Left ventricle myocardium superior (tissue), 1 donor: ENCODE measurements at regions not wholly inside any gene's neighbourhood (a gene's known extent, or its start where the extent isn't known, plus 50 kb on each side); places are given as distances from the start of the nearest gene placed in this dataset.

Source experiments
- ATAC-seq: fragments of 200-7000 bp; cut with Tn5 transposase; one replicate; pipeline ENCODE4 v1.9.1; 2020; ENCODE audit warnings: mild to moderate bottlenecking, moderate library complexity
- DNase-seq: peaks from one replicate; pipeline ENCODE4 v3.0.0-alpha.2; 2020
- intact Hi-C: fragments of 100-400 bp; cut with micrococcal nuclease; formaldehyde crosslinking; loops from one replicate; pipeline ENCODE4 v1.11.0; 2022
- donor health status: DM: no; HTN: yes; CAD: no; lungs with severe emphysema.

DNA sequence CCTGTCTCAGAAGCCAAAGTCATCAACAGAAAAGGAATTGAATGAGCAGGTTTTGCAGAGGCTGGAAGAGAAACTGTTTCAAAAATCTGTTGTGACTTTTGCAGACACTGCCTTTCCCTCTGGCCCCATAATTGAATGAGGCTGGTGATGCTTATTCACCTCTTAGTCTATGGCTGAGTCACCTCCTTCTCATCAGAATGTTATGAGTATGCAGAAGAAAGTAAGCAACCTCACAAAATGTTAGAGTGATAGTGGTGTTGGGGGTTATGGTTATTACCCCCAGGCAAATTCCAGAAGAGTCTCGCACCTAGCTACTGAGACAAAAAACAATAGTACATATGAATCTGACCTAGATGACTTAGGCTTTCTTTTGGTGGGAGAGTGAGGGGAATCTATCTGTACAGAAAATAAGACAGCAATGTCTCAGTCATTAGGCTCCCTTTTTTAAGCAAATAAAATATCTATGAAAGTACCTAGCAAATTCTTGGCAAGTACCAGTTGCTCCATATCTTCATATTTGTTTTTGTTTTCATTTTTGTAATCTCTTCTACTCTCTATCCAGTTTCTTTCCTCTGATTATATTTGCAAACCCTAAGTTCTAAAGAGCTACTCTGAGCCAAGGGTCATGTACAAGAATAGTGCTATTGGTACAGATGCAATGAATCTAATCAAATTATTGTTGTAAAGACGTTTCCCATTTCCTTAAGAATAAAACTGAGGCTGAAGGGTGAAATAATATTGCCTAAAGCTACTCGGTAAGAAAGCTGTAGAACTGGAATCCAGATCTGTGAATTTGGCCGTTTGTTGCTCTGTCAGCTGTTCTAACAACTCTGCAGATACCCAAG lies 498.1 kb upstream of the TNC start:
- DNase-seq (no peak), ATAC-seq (no peak)
- intact Hi-C loops: no loop called here

GRCh38 chr9:115616666-115617239 lies 498.8 kb upstream of the TNC start:
- ATAC-seq (no peak), DNase-seq (no peak)
- intact Hi-C loops: no loop called here

GRCh38 chr9:115625251-115625650 lies 507.3 kb upstream of the TNC start:
- ATAC-seq (no peak), DNase-seq (no peak)
- intact Hi-C loops: no loop called here

- no peak for DNase-seq
- intact Hi-C loops: no loop called here
- ATAC-seq: no peak
These were observed 508.0 kb upstream of the TNC start for GRCh38 chr9:115625954-115626353.

DNA sequence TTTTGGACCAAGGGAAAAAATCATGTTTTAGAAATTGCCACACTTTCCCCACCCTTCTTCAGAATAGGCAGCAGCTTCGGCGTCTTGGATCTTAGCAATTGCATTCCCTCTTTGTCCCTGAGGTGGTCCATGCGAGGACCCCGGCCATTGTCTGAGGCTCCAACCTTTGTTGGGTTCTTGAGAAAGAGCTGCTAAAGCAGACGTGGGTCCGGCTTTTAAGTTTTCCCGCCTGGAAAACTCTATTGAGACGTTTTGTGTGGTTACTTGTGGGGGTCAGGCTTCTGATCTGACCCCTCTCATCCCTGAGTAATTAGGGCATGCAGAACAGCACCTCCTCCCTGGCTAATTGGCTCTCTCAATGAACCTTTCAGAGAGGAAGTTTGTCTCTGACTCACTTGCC lies 509.6 kb upstream of the TNC start:
- no peak for DNase-seq
- no peak for ATAC-seq
- intact Hi-C loops: no loop called here

- ATAC-seq (no peak), DNase-seq (no peak)
- intact Hi-C loops: no loop called here
These were observed 510.5 kb upstream of the TNC start for GRCh38 chr9:115628426-115628825.

GRCh38 chr9:115629879-115630840 lies 512.2 kb upstream of the TNC start:
- ATAC-seq (no peak), DNase-seq (no peak)
- intact Hi-C loops: no loop called here

DNA sequence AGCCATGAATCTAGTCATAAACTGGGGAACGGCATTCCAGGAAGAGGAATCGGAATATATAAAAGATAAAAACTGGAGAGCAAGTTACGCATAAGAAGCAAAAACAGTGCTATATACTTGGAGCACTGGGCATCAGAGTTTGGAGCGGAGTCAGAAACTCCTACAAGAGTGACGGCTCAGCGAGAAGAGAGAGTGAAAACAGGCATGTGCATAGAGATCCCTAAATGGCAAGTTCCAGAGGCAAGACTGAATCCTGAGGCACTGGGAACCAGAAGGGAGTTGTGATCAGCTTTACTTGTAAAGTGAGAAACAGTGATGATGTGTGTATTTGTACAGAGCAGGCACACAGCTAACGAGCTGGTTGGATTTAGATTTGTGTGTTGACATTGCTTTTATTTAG lies 514.4 kb upstream of the TNC start:
- ATAC-seq (no peak), DNase-seq (no peak)
- intact Hi-C loops: no loop called here

DNA sequence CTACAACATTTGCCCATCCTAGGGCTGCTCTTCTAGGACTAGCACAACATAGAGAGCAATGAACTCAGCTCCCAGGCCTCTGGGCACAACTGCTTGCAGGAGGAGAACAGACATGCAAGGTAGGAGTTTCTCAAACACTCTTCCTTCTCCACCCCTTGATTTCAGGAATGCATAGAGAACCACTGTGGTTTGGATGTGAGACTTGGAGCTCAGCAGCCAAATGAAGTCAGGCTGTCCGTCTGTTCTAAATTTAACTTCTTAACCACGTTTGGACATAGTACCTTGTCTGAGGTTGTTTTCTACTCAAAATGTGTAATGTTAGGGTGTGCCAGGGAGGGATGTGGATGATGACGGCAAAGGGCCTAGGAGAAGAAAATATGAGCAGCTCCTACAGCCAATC lies 515.1 kb upstream of the TNC start:
- ATAC-seq: no peak
- intact Hi-C loops: no loop called here
- no peak for DNase-seq

DNA sequence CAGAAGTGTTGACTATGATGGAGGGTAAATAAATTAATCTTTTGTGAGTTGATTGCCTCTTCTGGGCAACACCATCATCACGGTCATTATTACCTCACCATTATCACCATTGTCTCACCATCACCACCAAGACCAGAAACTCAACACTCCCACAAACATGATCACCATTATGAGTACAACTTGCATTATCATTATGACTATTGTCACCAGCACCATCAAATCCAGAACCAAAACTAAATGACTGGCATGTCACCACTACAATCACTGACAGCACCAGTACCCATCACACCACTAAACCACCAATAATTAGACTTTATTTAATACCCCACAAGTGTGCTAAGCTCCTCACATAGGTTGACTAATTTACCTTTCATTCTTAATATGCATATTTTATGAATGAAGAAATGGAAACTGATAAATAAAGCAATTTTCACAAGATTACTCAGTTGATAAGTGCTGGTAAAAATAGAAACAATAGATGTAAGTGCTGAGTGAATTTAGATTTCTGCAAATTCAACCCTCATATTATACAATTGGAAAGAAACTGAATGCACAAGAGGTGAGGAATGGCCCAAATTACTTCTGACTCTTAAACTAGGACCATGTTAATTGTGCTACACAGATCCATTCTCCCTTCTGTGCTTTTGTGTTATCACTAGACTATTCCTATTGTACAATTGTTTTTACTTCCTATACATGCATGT lies 517.8 kb upstream of the PAPPA start:
- intact Hi-C loops: no loop called here
- DNase-seq (no peak), ATAC-seq (no peak)

GRCh38 chr9:115636596-115636995 lies 517.0 kb upstream of the PAPPA start:
- ATAC-seq: no peak
- intact Hi-C loops: no loop called here
- no peak for DNase-seq

DNA sequence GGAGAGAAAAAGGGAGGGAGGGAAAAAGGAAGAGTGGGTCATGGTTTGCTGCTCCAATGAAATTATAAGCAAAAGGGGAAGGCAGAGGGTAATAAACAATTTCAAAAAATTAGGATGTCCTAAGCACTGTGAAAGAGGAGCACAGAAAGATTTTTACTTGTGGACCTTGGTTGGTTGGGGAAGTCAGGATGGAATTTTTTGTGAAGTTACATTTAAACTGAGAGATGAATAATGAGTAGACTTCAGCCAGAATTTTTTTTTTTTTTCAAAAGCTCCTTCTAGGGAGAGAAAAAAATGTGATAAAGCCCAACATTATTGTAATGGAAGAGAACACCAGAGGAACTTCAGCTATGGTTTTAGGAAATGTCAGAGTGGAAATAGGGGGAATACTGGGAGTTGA lies 515.9 kb upstream of the PAPPA start:
- DNase-seq (no peak), ATAC-seq (no peak)
- intact Hi-C loops: no loop called here

DNA sequence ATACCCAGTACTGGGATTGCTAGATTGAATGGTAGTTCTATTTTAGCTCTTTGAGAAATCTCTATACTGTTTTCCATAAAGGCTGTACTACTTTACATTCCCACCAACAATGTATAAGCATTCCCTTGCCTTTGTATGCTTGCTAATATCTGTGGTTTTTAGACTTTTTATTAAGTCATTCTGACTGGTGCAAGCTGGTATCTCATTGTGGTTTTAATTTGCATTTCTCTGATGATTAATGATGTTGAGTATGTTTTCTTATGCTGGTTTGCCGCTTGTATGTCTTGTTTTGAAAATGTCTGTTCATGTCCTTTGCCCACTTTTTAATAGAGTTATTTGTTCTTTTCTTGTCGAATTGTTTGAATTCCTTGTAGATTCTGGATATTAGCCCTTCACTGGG lies 512.7 kb upstream of the PAPPA start:
- no peak for DNase-seq
- intact Hi-C loops: no loop called here
- no peak for ATAC-seq

DNA sequence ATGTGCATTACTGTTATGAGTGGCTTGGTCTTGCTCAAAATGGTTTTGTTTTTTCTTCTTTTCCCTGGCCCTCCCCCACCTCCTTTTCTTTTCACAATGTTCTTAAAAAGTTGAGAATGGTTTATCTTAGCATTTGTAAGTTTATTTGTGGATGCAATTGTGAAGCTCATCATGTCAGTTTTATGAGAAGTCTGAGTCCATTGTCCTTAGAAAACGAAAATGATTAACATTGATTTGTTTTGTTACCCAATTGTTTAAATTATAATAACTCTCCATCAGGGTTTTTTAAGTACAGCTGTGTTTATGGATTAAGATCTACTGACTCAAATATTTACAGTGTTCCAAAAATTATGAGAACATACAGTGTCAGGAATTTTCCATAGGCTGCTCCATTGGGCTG lies 511.3 kb upstream of the PAPPA start:
- no peak for DNase-seq
- intact Hi-C loops: no loop called here

DNA sequence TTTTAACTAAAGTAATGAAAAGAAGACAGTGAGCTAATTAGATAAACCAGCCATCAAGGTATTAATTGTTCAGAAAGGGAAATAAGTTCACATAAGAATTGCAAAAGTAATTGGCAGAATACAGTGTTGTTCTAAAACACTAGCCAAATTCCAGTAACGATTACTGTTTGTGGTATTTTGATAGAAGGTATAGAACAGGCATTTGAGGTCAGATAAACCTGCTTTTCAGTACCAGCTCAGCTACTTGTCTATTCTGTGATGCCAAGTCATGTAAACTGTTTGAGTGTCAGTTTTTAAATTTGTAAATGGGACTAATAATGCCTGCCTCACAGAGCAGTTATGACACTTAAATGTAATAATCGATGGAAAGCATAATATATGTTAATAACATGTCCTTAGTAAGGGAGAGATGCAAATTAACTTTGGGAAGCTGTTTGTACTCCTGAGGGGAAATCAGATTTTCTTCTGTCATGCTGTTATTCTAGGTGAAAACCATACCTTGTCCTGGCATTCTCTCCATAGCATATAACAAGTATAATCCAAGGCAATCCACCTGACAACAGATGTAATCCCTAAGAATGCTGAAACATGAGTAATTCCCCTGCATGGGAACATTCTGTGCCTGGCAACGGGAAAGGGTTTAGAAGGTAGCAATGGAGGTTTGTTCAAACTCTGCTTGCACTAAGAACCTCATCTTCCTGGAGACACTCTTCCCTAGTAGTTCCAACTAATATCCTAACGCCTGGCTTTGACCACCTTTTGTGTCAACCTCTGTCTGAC lies 509.5 kb upstream of the PAPPA start:
- ATAC-seq (no peak), DNase-seq (no peak)
- intact Hi-C loops: no loop called here

More for the DNA sequence above, 511.3 kb upstream of the PAPPA start:
- no peak for ATAC-seq

DNA sequence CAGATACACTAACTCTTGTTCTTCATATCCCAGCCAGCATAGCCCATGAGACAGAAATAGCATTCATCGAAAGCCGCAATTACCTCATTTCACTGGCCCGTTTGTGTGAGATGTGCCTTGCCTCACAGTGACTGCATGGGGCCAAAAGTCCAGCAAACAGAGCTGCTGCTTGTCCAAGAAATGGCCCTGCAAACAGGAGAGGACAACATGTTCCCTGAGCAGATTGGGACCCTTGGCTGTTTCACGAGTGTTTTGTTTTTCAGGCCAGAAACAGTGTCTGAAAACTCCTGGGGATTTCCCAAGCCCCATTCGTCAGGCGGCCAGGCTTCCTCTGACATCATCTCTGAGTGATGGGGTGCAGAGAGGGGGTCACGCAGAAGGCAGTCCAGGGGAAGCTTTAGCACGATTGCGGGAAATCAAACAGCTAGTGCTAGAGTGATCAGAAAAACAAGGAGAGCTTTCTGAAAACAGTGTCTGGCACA lies 503.6 kb upstream of the PAPPA start:
- DNase-seq (peak; percentile 70), ATAC-seq (peak; percentile 99)
- intact Hi-C loops: no loop called here

DNA sequence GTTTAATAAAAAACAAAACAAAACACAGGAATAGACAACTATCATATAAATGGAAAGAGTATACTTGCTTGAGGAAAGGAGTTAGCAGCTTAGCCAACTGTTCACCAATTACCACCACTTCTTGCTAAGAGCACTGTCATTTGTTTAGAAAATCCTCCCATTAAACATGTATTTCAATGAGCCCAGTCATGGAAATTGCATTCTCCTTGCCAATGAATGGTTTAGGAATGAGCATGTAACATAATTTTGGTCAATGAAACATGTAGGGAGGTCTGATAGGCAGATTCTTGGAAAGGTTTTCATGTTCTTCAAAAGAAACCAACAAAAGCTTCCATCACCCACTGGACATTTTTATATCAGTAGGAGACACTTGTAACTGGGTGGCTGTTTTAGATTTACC lies 502.8 kb upstream of the PAPPA start:
- intact Hi-C loops: no loop called here
- DNase-seq (no peak), ATAC-seq (no peak)

GRCh38 chr9:115651461-115651860 lies 502.1 kb upstream of the PAPPA start:
- intact Hi-C loops: no loop called here
- ATAC-seq (no peak), DNase-seq (no peak)

DNA sequence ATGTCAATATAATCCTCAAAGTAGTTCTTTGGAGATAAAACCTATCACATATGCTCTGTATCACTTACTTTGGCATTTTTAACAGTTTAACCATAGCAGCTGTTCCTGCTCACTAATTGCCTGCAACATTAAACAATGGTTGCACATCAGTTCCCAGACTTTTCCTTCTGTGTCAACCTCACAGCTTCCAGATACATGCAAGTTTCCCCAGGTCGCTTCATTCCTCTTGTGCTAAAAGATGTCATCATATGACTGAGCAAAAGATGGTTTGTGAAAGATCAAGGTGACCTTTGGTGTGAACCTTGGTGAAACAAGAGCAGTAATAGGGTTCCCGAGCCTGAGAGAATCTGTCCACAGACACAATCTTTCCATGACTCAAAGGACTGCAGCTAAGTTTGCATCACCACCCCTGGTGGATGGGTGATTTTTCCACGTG lies 500.4 kb upstream of the PAPPA start:
- ATAC-seq (no peak), DNase-seq (no peak)
- intact Hi-C loops: no loop called here
